Central memory CD8-positive, alpha-beta T cell (primary cell): ENCODE measurements at regions not wholly inside any gene's neighbourhood (a gene's known extent, or its start where the extent isn't known, plus 50 kb on each side); places are given as distances from the start of the nearest gene placed in this dataset.

Experiments used
- ATAC-seq: fragments of 150-1000 bp; cut with Tn5 transposase; replicated peaks from 2 replicates; pipeline ENCODE4 v1.10.0; 2022; ENCODE audit warnings: mild to moderate bottlenecking, moderate FRiP score, moderate number of reproducible peaks; ENCODE audit not compliant: poor library complexity, severe bottlenecking; ENCODE audit errors: extremely low read depth
- DNase-seq, 2 donors: peaks; one replicate each; pipeline ENCODE4 v3.0.0; 2021; ENCODE audit warnings: low spot score in 2 of 2
- H3K27ac Mint-ChIP-seq: one replicate; pipeline ENCODE4 v1.8.0; 2022; ENCODE audit warnings: low read depth, mild to moderate bottlenecking, moderate library complexity, mixed read lengths
- H3K27me3 Mint-ChIP-seq: one replicate; pipeline ENCODE4 v1.8.0; 2022; ENCODE audit warnings: mixed read lengths
- H3K36me3 Mint-ChIP-seq: one replicate; pipeline ENCODE4 v1.8.0; 2022; ENCODE audit warnings: mild to moderate bottlenecking, moderate library complexity, mixed read lengths; ENCODE audit not compliant: insufficient read depth
- H3K4me1 Mint-ChIP-seq: one replicate; pipeline ENCODE4 v1.8.0; 2022; ENCODE audit warnings: mixed read lengths
- H3K4me3 Mint-ChIP-seq: one replicate; pipeline ENCODE4 v1.8.0; 2022; ENCODE audit warnings: mild to moderate bottlenecking, moderate library complexity, mixed read lengths
- H3K9me3 Mint-ChIP-seq: one replicate; pipeline ENCODE4 v1.8.0; 2022; ENCODE audit warnings: mixed read lengths

DNA sequence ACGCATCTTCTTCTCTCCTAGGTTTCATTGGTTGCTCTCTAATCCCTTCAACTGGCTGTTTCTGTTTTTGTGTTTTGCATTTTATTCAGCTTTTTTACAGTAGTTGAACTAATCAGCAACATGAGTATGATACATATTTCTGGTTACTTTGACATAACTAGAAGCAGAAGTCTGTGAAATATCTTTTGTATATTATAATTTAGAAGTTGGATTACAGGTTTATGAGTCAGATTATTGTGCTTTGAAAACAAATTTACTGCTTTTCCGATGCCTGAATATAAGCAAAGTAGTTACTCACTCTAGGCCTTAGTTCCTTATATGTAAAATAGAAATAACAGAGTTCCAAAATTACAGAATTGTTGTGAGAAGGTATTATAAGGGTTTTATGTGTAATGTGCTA, 96.2 kb upstream of the MEOX2 start:
- DNase-seq: no peak
- ATAC-seq: no peak
- H3K9me3 Mint-ChIP-seq: peaks cover 26% of the 10 kb centered on the region

DNA sequence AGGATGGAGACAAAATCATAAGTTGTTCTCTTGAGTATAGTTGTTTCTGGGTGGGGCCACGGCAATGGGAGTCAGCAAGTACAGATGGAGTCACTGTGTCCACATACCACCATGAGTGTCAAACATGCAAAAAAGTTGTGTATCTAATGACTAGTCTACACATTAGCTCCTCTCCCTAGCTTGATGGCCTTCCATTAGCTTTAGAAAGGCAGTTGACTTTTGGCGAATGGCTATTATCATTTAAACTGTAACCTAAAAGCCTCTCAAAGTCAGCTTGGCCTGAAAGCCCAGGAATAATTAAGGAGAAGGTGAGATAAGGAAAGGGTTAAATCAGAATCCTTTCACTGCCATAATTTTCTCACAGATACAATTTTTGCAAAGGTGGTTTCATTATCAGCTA, 95.5 kb upstream of the MEOX2 start:
- Mint-ChIP-seq H3K4me3 (no peak overlapping the region), H3K27me3 (no peaks in the 10 kb centered on the region), H3K9me3 (peaks cover 22% of the 10 kb centered on the region), H3K27ac (no peak overlapping the region), H3K36me3 (no peaks in the 10 kb centered on the region), H3K4me1 (no peaks in the 10 kb centered on the region)
- DNase-seq (no peak), ATAC-seq (no peak)

More for the DNA sequence above, 96.2 kb upstream of the MEOX2 start:
- Mint-ChIP-seq H3K4me3 (no peak overlapping the region), H3K4me1 (no peaks in the 10 kb centered on the region), H3K27ac (no peak overlapping the region), H3K27me3 (no peaks in the 10 kb centered on the region), H3K36me3 (no peaks in the 10 kb centered on the region)

DNA sequence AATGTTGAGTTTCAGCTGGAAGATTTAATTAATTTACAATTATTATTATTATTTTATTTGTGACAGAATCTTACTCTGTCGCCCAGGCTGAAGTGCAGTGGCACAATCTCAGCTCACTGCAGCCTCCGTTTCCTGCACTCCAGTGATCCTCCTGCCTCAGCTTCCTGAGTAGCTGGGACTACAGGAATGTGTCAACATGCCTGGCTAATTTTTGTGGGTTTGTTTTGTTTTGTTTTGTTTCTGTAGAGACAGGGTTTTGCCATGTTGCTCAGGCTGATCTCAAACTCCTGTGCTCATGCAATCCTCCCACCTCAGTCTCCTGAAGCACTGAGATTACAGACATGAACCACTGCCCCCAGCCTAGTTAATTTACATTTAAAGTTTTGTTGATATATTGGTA, 93.8 kb upstream of the MEOX2 start:
- Mint-ChIP-seq H3K4me3 (no peak overlapping the region), H3K36me3 (no peaks in the 10 kb centered on the region), H3K4me1 (no peaks in the 10 kb centered on the region), H3K27ac (no peak overlapping the region), H3K27me3 (no peaks in the 10 kb centered on the region), H3K9me3 (peaks cover 11% of the 10 kb centered on the region)
- ATAC-seq (no peak), DNase-seq (no peak)

DNA sequence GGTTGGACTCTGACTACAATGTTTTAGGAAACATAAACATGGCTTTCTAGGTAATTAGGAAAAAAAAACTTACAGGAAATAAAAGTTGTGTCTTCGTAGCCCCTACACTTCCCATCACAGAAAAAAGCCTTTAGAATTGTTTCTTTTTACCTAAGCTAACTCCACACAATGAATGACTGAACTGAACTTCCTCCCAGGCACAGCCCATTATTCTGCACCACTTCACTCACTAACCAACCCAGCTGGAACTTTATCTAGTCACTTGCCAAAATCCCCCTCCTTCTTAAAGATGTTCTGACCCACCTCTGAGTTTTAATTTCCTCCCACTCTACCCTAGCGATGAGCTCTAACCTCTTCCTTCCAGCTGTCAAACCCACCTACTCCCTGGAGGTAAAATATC, 91.7 kb upstream of the MEOX2 start:
- DNase-seq (no peak), ATAC-seq (no peak)
- Mint-ChIP-seq H3K4me3 (no peak overlapping the region), H3K9me3 (peaks cover 11% of the 10 kb centered on the region), H3K4me1 (no peaks in the 10 kb centered on the region), H3K27me3 (no peaks in the 10 kb centered on the region), H3K27ac (no peak overlapping the region), H3K36me3 (no peaks in the 10 kb centered on the region)

DNA sequence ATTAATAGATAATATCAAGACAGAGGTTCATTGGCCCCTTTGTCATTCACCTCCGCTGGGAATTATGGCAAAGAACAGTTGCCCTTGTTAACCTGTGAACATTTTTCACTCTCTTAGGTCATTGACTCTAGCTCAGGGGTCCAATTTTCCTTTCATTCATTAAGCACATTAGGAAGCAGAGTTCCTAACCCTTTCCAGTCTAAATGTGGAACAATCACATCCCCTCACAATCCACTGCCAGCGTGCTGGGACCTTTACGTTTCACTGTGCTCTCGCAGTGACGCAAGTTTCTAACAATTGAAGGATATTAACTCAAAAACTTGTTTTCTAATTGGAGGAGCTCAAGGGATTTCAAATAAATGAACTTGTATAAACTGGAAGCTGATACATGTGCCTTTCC, 79.3 kb upstream of the MEOX2 start:
- DNase-seq (no peak), ATAC-seq (no peak)
- Mint-ChIP-seq H3K27ac (no peak overlapping the region), H3K36me3 (no peaks in the 10 kb centered on the region), H3K4me1 (no peaks in the 10 kb centered on the region), H3K4me3 (no peak overlapping the region), H3K27me3 (no peaks in the 10 kb centered on the region), H3K9me3 (peaks cover 11% of the 10 kb centered on the region)

DNA sequence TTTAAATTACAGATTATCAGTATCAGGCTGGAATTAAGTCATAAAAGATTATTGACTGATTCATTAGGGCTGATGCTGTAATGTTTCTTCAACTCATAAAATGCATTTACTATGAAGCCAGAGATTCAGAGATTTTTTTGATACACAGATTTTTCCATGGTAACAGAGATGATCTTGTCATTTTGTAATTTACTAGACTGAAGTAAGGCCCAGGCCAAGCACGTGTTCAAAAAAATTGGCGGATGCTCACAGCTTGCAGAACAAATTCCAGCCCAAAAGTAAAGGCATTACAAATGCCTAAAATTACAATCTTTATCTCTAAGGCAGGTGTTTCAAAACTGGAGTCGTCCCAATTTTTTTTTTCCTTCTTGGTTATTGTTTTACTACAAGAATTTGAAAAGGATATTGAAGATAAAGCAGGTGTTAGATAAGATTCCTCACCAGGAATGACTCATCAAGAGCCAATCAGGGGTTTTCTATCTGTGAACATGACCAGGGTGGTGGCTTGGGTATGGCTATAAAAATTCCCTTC, 78.4 kb upstream of the MEOX2 start:
- Mint-ChIP-seq H3K36me3 (no peaks in the 10 kb centered on the region), H3K4me3 (no peak overlapping the region), H3K27me3 (no peaks in the 10 kb centered on the region), H3K4me1 (no peaks in the 10 kb centered on the region), H3K27ac (no peak overlapping the region), H3K9me3 (peaks cover 5% of the 10 kb centered on the region)
- ATAC-seq: no peak
- DNase-seq: no peak

DNA sequence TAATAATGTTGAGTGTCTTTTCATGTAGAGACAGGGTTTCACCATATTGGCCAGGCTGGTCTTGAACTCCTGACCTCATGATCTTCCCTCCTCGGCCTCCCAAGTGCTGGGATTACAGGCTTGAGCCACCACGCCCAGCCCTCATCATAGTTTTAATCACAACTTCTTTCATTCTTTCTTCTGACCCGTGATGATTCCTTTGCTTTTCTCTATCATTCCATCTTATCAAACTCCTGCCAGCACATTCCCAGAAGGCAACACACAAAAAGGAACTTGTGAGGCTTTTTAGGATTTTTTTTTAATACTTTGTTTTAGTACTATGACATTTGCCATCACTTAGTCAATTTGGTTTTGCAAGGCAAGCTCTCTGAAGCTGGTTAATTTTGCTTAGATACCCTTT, 77.5 kb upstream of the MEOX2 start:
- peaks cover 5% of the 10 kb centered on the region for H3K9me3 Mint-ChIP-seq
- no peaks in the 10 kb centered on the region for H3K27me3 Mint-ChIP-seq
- DNase-seq: no peak
- no peaks in the 10 kb centered on the region for H3K36me3 Mint-ChIP-seq
- ATAC-seq: no peak
- H3K4me1 Mint-ChIP-seq: no peaks in the 10 kb centered on the region
- H3K27ac Mint-ChIP-seq: no peak overlapping the region
- no peak overlapping the region for H3K4me3 Mint-ChIP-seq

DNA sequence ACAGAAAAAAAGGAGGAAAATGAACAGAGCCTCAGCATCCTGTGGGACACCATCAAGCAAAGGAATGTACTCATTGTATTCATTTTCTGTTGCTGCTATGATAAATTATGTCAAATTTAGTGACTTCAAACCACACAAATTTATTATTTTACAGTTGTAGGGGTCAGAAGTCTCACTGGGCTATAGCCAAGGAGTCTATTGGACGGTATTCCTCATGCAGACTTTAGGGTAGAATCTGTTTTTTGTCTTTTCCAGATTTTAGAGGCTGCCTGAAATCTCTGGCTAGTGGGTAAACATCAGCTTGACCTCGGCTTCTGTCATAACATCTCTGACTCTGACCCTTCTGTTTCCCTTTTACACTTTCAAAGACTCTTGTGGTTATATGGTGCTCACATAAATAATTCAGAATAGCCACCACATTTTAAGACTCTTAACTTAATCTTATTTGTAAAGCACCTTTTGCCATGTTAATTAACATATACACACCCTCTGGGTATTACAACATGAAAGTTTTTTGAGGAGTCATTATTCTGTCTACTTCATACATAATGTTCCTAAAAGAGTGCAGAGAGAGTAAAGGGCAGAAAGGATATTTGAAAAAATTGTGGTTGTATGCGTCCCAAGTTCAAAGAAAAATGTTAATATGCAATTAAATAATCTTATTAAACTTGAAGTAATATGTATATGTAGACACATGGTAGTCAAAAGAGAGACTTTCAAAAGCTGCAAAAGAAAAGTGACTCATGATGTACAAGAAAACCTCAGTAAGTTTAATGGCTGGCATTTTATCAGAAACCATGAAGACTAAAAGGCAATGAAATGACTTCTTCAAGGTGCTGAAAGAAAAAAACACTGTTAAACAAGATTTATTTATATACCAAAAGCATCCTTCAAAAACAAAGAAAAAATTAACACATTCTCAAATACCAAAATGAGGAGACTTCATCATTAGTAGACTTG, 70.8 kb upstream of the MEOX2 start:
- no peaks in the 10 kb centered on the region for H3K27me3 Mint-ChIP-seq
- no peak for DNase-seq
- ATAC-seq: no peak
- H3K36me3 Mint-ChIP-seq: no peaks in the 10 kb centered on the region
- no peak overlapping the region for H3K4me3 Mint-ChIP-seq
- no peaks in the 10 kb centered on the region for H3K4me1 Mint-ChIP-seq
- peaks cover 9% of the 10 kb centered on the region for H3K9me3 Mint-ChIP-seq
- H3K27ac Mint-ChIP-seq: no peak overlapping the region

DNA sequence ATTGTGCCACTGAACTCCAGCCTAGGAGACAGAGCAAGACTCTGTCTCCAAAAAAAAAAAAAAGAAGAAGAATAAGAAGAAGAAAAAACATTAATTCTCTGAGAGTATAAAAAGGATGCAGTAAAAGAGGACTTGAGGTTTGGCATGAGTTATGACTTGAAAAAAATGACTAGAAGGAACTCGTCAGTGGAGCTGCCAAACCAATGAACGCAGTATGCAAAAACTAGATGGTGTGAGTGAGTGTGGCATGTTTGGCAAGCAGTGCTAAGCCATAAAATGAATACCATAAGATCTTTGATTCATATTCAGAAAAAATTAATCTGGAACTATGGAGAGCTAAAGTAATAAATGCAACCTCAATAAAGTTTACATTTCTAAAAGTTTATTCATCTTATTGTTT, 68.6 kb upstream of the MEOX2 start:
- Mint-ChIP-seq H3K36me3 (no peaks in the 10 kb centered on the region), H3K27me3 (no peaks in the 10 kb centered on the region), H3K4me3 (no peak overlapping the region), H3K4me1 (no peaks in the 10 kb centered on the region), H3K27ac (no peak overlapping the region), H3K9me3 (peaks cover 10% of the 10 kb centered on the region)
- DNase-seq (no peak), ATAC-seq (no peak)

DNA sequence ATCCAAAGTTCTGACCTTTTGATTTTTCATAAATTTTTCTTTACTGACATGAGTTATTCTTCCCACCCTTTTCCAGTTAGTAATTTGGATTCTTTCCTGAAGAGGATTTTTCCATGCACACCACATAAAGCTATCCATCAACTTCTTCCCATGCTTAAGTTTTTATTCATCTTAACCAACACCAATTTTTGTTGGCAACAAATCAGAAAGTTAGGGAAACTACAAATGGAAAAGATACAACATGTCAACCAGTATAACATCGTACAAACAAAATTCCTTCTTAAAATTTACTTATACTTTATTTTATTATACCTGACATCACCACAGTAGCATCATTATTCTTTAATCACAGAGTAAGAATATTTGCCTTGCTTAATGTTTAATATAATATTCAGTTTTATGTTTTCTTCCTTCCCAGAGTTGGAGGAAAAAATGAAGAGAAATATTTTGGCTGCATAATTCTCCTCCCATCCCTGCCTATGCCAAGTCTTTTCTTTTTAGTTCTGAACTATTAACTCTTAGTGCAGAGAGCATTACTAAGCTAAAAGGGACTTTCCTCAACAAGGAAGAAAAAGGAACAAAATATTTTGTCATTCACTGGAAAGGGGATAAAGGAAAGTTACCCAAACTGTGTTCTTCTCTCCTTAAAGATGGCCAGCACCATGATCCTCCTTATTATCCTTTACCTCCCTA, 67.5 kb upstream of the MEOX2 start:
- Mint-ChIP-seq H3K4me3 (no peak overlapping the region), H3K27ac (no peak overlapping the region), H3K9me3 (peaks cover 10% of the 10 kb centered on the region), H3K36me3 (no peaks in the 10 kb centered on the region), H3K27me3 (no peaks in the 10 kb centered on the region), H3K4me1 (no peaks in the 10 kb centered on the region)
- DNase-seq (no peak), ATAC-seq (no peak)

DNA sequence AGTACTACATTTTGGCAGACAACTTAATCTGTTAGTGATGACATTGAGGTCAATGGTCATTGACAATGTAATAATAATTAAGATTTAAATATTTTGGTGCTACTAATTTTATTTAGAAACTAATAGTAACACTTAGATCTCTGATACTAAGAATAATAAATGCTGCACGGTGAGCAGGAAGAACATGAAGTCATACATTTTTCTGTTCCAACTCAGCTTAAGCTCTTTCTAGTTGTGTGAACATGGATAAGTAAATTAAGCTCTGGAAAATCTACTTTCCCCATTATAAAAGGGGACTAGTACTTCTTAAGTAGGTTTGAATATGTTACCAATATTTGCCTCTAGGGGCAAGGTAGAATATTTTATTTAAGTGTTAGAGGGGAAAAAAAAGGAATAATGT, 65.9 kb upstream of the MEOX2 start:
- H3K27me3 Mint-ChIP-seq: no peaks in the 10 kb centered on the region
- no peak overlapping the region for H3K27ac Mint-ChIP-seq
- no peak overlapping the region for H3K4me3 Mint-ChIP-seq
- DNase-seq: no peak
- H3K9me3 Mint-ChIP-seq: peaks cover 10% of the 10 kb centered on the region
- no peaks in the 10 kb centered on the region for H3K36me3 Mint-ChIP-seq
- H3K4me1 Mint-ChIP-seq: no peaks in the 10 kb centered on the region
- ATAC-seq: no peak

DNA sequence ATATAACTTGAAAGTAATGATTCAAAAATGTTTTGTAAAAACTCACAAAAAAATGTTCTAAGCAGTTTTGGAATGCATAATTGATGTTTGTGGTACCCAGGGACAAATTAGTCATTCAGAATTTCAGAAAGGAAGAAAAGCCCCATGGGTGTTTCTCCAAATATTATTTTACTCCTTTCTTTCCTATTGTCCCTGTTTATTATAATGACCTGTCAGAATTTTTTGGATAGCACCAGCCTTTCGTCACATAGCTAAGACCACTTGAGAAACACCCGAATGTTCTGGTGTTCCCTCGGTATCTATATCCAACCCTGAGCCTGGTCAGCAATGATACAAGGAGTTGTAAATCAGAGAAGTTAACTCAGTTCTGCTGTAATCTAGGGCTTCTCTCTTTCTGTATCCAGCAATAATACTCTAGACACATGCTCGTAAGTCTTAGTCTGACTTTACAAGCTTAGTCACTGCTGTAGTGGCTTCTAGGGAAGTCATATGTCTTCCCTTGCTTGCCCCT, 64.8 kb upstream of the MEOX2 start:
- no peaks in the 10 kb centered on the region for H3K27me3 Mint-ChIP-seq
- peaks cover 13% of the 10 kb centered on the region for H3K9me3 Mint-ChIP-seq
- no peak for DNase-seq
- H3K36me3 Mint-ChIP-seq: no peaks in the 10 kb centered on the region
- H3K4me1 Mint-ChIP-seq: no peaks in the 10 kb centered on the region
- no peak for ATAC-seq
- no peak overlapping the region for H3K4me3 Mint-ChIP-seq
- no peak overlapping the region for H3K27ac Mint-ChIP-seq

DNA sequence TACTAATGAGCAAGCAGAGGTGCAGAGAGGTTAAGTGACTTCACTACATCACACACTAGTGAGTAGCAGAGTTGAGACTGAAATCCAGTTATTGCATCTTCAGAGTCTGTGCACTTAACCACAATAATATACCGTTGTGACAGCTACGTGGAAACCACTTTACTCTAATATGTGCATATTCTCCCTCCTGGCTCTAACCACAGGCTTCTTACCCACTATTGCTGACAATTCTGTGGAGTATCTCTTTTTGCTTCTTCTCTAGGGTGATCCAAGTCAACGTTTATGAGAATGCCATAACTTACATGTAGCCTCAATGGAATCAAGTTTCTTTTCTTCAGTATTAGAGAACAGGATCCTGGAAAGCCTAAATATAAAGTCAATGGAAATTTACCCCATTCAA, 64.2 kb upstream of the MEOX2 start:
- H3K36me3 Mint-ChIP-seq: no peaks in the 10 kb centered on the region
- no peak for DNase-seq
- H3K4me1 Mint-ChIP-seq: no peaks in the 10 kb centered on the region
- H3K27me3 Mint-ChIP-seq: no peaks in the 10 kb centered on the region
- H3K4me3 Mint-ChIP-seq: no peak overlapping the region
- no peak for ATAC-seq
- peaks cover 11% of the 10 kb centered on the region for H3K9me3 Mint-ChIP-seq
- no peak overlapping the region for H3K27ac Mint-ChIP-seq
